ENCODE measurements at regions not wholly inside any gene's neighbourhood (a gene's known extent, or its start where the extent isn't known, plus 50 kb on each side); places are given as distances from the start of the nearest gene placed in this dataset.

GRCh38 chr10:124159153-124159552 lies 65.8 kb upstream of the CHST15 start:
- no peak for DNase-seq (ENCODE audit: low spot score)
- in situ Hi-C loops (cut with MboI; ENCODE audit: low sequenced_read_pairs, unreplicated experiment), result no loop called here
- TF ChIP-seq, protein P1, sequence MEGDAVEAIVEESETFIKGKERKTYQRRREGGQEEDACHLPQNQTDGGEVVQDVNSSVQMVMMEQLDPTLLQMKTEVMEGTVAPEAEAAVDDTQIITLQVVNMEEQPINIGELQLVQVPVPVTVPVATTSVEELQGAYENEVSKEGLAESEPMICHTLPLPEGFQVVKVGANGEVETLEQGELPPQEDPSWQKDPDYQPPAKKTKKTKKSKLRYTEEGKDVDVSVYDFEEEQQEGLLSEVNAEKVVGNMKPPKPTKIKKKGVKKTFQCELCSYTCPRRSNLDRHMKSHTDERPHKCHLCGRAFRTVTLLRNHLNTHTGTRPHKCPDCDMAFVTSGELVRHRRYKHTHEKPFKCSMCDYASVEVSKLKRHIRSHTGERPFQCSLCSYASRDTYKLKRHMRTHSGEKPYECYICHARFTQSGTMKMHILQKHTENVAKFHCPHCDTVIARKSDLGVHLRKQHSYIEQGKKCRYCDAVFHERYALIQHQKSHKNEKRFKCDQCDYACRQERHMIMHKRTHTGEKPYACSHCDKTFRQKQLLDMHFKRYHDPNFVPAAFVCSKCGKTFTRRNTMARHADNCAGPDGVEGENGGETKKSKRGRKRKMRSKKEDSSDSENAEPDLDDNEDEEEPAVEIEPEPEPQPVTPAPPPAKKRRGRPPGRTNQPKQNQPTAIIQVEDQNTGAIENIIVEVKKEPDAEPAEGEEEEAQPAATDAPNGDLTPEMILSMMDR (IDR thresholded peaks at IDR 0.05; ENCODE audit: borderline replicate concordance, control extremely low read depth, extremely low read depth, insufficient read depth, missing control alignments), result no peak

DNA sequence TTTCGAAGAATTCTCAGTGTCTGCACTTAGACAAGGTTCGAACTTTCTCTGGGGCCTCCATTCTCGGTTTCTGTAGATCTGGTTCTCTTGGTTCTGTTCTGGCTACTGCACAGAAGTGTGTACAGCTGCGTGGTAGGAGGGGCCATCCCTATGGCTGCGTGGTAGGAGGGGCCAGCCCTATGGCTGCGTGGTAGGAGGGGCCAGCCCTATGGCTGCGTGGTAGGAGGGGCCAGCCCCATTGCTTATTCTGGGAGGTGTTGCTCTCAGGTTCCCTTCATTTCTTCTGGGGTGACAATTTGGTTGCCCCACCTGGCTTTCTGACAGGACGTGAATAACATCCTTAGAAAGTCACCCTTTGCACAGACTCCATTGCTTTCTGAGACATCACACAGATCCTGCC lies 65.2 kb upstream of the CHST15 start:
- TF ChIP-seq, protein P1 (IDR thresholded peaks at IDR 0.05; ENCODE audit: borderline replicate concordance, control extremely low read depth, extremely low read depth, insufficient read depth, missing control alignments), result no peak
- DNase-seq (ENCODE audit: low spot score), result no peak
- in situ Hi-C loops (cut with MboI; ENCODE audit: low sequenced_read_pairs, unreplicated experiment), result no loop called here

GRCh38 chr10:124157271-124157681 lies 63.9 kb upstream of the CHST15 start:
- TF ChIP-seq, protein P1 (IDR thresholded peaks at IDR 0.05; ENCODE audit: borderline replicate concordance, control extremely low read depth, extremely low read depth, insufficient read depth, missing control alignments), result no peak
- in situ Hi-C loops (cut with MboI; ENCODE audit: low sequenced_read_pairs, unreplicated experiment), result no loop called here
- DNase-seq (ENCODE audit: low spot score), result no peak

DNA sequence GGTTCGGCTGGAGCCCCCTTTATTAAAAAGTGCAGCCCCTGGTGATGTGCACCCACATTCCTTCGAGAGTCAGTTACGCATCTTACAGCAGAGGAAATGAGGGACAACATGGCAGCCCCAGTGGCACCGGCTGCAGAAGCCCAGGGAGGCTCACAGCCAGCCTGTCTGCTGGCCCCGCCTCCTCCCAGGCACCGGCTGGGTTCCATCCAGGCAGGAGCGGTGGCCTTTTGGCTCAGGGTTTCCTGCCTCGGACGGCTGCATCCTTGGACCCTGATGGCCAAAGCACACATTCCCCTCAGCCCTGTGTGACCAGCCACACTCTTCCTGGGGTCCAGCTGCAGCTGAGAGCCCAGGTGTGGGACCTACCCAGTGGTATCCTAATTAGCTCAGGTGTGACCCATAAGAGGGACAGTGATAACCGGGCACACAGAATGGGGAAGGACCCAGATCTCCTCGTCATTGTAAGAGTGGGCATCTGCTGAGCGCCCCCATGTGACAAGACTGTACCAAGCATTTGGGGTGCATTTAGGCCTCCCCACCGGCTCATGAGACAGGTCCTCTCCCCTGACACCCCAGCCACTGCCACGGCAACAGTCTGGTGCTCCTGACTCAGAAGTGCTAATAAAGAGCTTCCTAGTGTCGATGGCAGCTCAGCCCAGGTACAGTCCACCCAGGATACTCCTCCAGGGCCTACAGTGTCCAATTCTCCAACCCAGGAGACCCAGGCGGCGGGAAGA lies 63.3 kb upstream of the CHST15 start:
- TF ChIP-seq, protein P1 (IDR thresholded peaks at IDR 0.05; ENCODE audit: borderline replicate concordance, control extremely low read depth, extremely low read depth, insufficient read depth, missing control alignments), result no peak
- in situ Hi-C loops (cut with MboI; ENCODE audit: low sequenced_read_pairs, unreplicated experiment), result no loop called here
- no peak for DNase-seq (ENCODE audit: low spot score)

DNA sequence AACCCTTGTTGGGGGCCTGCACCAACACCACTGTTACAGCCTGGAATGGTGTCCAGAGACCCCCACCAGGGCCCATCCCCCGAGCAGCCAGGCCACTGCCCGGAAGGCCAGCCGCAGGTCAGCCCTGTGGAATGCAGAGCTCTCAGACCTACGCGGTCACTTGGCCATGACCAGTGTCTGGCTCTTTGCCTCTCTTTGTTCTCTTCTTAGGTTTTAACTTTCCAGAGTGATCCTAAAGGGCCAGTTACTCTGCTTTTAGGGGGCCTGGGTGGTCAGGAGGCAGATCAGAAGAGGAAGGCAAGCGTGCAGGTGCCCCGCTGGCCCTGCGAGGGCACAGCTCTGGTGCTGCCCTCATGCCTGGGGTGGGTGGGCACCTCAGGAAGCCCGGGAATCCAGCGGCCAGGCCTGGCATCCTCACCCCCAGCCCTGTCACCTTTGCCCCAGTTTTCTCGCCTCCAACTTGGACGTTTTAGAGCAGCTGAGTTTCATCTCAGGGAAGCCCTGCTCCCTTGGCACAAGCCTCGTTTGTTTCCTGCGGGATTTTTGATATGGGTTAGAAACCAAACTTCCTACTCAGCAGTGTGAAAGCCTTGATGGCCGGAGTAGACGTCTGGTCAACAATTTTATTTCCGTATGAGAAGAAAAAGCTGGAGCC lies 62.5 kb upstream of the CHST15 start:
- in situ Hi-C loops (cut with MboI; ENCODE audit: low sequenced_read_pairs, unreplicated experiment), result no loop called here
- no peak for DNase-seq (ENCODE audit: low spot score)
- TF ChIP-seq, protein P1 (IDR thresholded peaks at IDR 0.05; ENCODE audit: borderline replicate concordance, control extremely low read depth, extremely low read depth, insufficient read depth, missing control alignments), result no peak

DNA sequence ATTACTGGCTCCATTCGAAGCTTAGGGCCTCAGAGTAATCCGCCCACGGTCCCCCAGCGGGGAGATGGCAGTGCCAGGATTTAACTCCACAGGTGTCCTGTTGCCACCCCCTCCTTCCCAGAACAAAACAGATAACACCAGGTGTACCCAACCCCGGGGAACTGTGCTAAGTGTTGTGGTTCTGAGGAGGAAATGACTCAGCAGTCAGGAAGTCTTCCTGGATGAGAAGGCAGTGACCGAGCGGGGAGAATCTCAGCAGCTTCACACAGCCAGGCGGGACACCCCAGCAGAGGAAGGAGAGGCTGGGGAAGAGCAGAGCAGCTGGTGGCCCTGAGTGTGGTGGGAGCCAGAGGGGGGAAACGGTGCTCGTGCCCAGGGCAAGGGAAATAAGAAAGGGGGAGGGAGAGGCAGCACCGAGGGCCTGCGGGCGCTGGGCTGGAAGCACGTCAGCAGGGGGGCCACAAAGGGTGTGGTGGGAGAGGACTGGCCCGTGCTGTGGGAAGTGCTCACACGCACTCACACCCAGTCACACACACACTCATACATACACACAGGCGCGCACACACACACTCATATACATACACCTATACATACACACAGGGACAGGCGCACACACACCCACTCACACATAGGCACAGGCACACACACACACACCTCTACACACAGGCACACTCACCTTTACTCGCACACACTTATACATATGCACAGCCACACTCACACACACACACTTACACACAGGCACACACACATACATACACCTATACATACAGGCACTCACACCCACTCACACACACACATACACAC lies 59.8 kb upstream of the CHST15 start:
- DNase-seq (ENCODE audit: low spot score), result peak; percentile 75
- in situ Hi-C loops (cut with MboI; ENCODE audit: low sequenced_read_pairs, unreplicated experiment), result no loop called here
- TF ChIP-seq, protein P1 (IDR thresholded peaks at IDR 0.05; ENCODE audit: borderline replicate concordance, control extremely low read depth, extremely low read depth, insufficient read depth, missing control alignments), result no peak

Data from GM13976 (cell line).